SK-N-MC (cell line): ENCODE measurements at regions not wholly inside any gene's neighbourhood (a gene's known extent, or its start where the extent isn't known, plus 50 kb on each side); places are given as distances from the start of the nearest gene placed in this dataset.

Experiments used
- EZH2 ChIP-seq: fragments of 200-600 bp; sonication (generic); IDR thresholded peaks from one replicate; pipeline ENCODE4 v1.6.1; 2017; ENCODE audit warnings: antibody characterized with exemption
- POLR2AphosphoS5 ChIP-seq: IDR thresholded peaks from 2 replicates; pipeline ENCODE4 v1.6.1; 2012; ENCODE audit warnings: mild to moderate bottlenecking, low read depth, low read length, borderline replicate concordance

GRCh38 chr12:19068137-19068536 lies 61.4 kb upstream of the PLEKHA5 start:
- no peak for TF ChIP-seq EZH2
- TF ChIP-seq POLR2AphosphoS5 = no peak
